ENCODE measurements at regions not wholly inside any gene's neighbourhood (a gene's known extent, or its start where the extent isn't known, plus 50 kb on each side); places are given as distances from the start of the nearest gene placed in this dataset.

GRCh38 chr3:107969994-107970819, 120.6 kb downstream of the CD47 start:
- DNase-seq: no peak

DNA sequence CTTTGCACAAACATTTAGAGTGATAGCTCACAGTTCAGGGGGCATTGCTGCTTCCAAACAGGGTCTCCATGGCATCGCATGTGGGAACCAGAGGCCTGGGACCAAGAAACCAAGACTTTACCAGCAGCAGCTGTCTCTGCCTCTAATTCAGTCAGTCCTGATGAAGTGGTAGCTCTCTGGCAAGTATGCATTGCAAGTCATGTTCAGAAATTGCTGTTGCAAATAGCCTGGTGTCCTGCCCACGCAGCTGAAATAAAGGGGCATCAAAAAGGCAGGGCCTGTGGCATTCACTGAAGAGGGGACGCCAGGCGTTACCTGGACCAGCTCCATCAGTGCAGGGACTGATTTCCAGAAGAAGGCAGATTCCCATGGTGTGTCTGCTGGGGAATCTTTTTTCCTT, 121.3 kb downstream of the CD47 start:
- no peak for DNase-seq

GRCh38 chr3:107966276-107966675, 124.6 kb downstream of the CD47 start:
- no peak for DNase-seq

DNA sequence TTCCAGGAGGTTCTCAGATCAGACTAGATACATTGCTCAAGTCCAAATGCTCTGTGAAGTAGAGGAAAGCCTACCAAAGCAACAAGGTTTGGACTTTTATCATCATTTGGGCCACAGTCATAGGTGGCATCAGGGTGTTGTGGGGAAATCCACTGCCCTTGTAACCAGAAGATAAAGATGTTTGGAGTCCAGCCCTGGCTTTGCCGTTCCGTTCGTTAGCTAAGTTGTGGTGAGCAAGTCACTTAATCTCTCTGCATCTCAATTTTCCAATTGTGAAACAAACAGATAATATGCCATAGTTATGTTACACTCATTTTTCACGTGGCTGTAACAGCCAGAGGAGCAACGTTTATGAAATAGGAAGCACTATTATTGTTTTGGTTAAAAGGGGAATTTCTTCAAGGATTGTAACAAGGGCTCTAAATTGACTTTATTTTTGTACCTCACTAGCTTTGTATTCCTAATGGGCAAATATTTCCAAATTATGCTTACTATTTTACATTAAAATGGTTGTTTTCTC, 125.6 kb downstream of the CD47 start:
- DNase-seq: no peak

DNA sequence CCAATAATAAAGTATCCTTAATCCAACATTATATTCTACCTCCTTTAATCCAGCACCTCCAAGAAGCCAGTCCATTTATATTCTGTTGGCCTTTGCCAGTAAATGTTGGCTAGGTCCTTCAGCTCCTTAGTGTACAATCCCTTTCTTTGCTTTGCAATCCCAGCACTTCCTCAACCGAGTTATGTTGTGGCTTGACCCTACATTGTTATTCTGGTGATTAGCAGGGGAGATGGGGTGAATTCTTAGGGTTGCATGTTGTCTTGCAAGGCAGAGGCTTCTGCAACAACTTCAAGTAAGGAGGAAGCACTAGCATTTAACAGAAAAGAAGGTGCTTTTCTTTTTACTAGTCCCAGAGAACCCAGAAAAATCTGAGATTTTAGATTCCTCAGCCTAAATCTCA, 127.2 kb downstream of the CD47 start:
- no peak for DNase-seq

DNA sequence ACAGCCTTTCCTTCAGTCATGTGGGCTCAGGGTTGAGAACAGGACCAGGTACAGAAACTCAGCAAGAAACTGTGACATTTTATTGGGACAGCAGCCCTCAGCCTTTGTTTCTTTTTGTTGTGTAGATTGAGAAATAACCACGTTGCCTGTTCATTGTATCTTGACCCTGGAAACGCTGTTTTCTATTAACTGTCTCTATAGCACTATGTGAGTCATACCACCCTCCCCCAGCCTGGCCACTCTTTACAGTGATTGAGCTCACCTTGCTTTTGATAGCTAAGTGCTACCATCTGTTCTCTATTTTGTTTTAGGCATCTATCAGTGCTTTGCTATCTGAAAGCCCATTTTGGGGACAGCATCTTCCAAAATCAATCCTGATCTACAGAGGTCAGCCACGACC, 127.9 kb downstream of the CD47 start:
- no peak for DNase-seq

GRCh38 chr3:107962037-107962436, 128.8 kb downstream of the CD47 start:
- DNase-seq: no peak

GRCh38 chr3:107959550-107960154, 131.2 kb downstream of the CD47 start:
- DNase-seq: no peak

- no peak for DNase-seq
Measured at GRCh38 chr3:107958146-107958545, 132.7 kb downstream of the CD47 start.

- no peak for DNase-seq
Measured at GRCh38 chr3:107956991-107957900, 133.6 kb downstream of the CD47 start.

DNA sequence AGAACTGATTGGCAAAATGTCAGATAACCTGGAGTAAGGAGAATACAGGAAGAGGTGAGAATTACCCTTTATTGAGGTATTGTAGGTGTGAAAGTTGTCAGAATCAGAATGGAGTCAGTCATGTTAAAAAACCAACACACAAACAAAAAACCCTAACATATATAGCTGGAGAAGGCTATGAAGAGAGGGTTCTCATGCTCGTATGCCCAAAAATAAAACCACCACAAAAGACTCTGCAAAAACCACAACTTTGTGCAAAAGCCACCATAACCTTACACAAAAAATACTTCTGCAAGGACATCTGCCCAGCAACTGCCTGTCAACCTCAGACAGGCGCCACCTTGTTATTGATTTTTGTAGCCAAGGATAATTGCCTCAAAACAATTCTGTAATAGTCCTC, 136.0 kb downstream of the CD47 start:
- DNase-seq: no peak

GRCh38 chr3:107953722-107954121, 137.1 kb downstream of the CD47 start:
- no peak for DNase-seq

DNA sequence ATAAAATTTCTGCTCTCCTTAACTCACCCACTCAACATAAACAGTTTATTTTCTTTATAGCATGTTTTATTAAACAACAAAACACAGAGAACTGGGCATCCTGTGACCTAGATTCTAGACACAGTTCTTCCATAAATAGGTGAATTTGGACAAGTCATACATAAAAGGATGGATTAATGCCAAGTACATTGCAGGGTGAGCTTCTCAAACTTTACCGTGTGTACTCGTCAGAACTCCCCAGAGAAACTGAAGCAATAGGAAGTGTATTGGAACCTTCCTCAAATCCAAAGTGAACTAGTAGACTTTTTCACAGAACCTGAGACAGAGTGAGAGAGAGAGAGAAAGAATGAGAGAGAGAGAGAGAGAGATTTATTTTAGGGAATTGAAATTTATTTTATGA, 139.7 kb downstream of the CD47 start:
- DNase-seq: no peak

GRCh38 chr3:107950417-107950816, 140.4 kb downstream of the CD47 start:
- no peak for DNase-seq

DNA sequence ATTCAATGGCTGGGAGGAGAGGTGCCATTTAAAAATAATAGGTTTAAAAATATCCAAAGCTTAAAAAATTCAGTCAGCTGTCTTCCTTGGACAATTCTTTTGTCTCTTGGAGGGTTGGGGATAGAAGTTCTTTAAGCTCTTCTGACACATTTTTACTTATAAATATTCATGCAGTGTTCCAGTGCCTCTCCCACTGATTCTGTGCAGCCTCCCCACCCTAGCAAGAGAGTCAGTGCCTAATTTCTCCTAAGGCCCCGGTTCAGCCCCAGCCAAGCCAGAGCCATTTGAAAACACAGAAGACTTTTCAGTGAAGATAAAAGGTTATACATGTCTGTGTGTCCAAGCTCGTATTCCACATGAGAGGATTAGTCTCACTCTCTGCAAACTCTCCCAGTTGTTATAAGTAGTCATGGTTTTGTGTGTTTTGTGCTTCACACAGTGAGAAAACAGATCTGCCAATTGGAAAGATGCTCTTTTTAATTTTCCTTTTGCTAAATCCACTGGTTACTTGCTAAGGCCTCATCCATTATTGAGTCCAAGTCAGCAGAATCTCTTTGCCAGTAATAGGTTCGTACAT, 141.3 kb downstream of the CD47 start:
- DNase-seq: no peak

DNA sequence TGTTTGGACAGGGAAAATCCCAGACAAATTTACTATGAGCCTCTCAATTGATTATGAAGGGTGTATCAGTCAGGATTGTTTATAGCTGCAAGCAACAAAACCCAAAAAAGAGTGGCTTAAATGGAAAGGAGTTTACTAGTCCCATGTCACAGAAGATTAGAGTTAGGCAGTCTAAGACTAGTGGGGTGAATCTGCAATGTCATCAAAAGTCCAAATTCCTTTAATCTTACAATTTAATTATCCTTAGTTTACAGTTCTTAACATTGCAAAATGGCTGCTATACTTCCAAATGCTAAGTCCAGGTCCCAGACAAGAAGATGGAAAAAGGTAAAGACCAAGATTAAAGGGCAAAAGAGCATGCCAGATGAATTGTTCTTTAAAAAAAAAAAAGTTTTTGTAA, 143.6 kb downstream of the CD47 start:
- no peak for DNase-seq

GRCh38 chr3:107946700-107947099, 144.1 kb downstream of the CD47 start:
- no peak for DNase-seq

- no peak for DNase-seq
Measured at GRCh38 chr3:107945417-107946094, 145.3 kb downstream of the CD47 start.

GRCh38 chr3:107943786-107944523, 146.9 kb downstream of the CD47 start:
- DNase-seq: no peak

DNA sequence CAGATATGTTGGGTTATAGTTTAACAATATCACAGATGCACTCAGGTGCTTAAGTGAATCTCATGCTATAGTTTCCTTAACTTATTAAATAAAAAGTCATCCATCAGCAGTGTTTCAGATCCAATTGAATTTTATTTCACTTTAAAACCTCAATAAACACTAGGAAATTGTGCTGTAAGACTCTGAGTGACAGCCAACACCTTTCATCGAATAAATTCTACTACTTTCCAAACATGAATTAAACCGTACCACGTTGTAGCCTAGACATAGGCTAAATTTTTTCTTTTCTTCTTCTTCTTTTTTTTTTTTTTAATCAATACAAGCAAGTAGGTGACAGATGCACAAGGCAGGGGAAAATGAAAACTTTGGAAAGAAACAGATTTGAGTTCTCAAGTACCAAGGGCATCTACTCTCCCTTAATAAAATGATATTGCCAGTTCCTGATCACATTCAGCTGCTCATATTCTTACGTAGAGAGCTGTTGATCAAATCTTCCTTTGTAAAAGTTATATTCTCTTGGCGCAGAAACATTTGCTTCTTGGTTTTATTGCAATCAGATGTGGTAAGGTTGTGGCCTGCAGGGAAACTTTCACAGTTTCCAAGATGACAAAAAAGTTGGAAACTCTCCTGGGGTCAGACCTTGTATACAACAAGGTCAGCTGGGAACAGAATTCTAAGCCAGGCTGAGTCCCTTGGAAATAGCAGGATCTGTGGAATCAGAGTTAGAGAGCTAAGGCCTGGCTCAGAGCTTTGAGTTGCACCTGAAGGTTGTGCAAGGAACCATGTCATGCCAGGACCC, 147.7 kb downstream of the CD47 start:
- no peak for DNase-seq

DNA sequence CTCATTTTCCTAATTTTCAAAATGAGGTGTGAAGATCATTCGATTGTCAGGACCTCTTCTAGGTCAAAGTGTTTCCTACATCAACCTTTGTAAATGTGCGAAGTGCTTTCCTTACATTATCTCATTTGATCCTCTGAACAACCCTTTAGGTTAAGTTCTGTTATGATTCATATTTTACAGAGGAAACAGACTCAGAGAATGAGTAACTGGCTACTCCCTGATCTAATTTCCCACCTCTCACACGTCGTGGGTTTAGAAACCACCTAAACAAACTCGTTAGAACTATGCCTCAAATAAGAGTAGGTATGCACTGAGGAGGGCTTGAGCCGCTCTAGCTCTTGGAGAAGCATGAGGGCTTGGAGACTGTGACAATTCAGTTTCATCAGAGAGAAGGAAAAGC, 148.6 kb downstream of the CD47 start:
- no peak for DNase-seq
